Stimulated activated CD8-positive, alpha-beta memory T cell treated with anti-CD3 and anti-CD28 coated beads, Interleukin-7, amount 100 ng/mL, for 4 hours (primary cell): ENCODE measurements at regions not wholly inside any gene's neighbourhood (a gene's known extent, or its start where the extent isn't known, plus 50 kb on each side); places are given as distances from the start of the nearest gene placed in this dataset.

ENCODE experiments used
- DNase-seq, 2 donors: peaks; one replicate each; pipeline ENCODE4 v3.0.0-alpha.2; 2020; ENCODE audit warnings: low read depth in 2 of 2

DNA sequence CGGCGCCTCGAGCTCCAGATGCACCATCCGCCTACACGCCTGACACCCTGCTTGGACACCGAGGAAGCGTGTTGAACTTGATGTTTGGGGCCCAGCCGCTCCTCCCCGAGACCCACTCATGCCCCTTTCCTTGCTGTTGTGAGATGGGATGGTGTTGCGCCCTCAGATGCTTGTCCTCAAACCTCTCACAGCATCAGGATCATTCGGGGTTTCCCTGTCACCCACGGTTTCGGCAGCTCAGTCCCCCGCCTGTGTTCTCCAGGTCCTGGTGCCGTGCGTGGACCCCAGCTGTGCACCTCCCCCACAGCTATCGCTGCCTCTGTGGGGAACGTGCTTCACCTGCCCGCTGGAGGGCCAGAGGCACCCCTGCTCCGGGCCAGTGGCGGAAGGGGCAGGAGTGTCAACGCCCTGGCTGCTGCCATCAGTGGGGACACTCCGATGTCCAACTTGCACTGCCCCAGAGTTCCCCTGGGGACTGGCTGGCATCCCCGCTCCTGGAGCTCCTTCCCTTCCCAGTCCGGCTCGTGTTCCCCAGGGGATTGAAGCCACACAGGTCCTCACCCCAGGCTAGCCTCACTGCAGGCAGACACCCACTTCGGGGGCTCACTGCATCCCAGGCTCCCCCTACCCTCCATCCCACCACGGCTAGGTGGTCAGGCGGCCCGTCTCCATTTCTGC is 82.3 kb upstream of the ADRA2C start:
- DNase-seq, result no peak

DNA sequence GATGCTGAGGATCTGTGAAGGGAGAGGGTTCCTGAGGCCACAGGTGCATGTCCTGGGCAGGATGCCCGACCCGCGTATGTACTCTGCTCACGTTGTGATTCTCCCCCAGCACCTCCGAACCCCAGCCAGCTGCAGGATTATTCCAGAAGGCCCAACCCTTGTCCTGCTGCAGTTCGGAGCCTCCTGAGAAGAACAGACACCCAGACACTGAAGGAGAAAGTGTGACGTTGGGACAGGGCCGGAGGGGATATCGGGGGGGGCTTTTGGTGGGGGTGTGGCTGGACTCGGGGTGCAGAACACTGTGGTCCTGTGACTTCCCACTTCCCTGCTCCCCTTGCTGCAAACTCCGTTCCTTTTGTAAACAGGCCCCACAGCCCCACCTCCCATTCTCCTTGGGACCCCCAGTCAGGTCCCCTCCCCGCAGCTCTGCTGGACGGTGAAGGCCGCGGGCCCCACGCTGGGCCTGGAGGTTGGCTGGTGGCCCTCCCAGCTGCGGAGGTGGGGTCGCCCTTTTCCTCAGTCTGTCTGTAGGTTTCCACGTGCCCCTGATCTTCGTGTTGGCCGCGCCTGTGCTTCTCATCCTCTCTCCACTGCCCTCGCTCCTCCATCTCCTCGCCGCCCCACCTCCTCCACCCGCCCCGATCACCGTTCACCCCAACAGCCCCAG is 83.0 kb upstream of the ADRA2C start:
- DNase-seq, result no peak

DNA sequence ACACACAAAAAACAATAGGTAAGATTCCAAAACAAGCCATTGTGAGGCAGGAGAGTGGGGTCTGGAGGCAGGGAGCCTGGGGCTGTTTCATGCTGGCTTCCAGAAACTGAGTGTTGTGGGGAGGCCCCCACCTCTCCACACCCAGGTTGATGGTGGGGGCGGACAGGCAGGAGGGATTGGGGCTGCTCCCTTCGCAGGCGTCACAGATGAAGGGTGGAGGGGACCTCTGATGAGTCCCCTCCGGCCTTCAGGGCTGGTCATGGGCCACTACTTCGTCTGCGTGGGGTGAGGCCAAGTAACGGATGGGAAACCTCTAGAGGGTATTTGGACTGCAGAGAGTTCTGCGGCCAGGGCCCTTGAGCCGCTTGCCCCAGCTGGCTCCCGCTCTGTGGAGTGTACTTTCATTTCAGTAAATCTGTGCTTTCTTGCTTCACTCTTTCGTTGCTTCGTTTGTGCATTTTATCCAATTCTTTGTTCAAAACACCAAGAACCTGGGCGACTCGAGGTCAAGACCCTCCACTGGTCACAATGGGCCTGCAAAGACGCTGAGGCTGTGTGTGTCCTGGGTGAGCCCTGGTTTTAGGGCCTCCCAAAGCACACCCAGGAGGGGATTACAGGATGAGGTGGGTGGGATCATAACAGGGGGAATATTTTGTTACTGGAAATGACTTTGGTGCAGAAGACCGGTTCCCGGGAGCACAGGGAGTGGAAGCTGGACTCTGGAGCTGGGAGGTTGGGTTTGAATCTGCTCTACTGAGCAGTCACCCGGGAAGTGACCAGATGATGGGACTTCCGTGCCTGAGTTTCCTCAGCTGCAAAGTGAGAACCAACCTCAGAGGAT is 83.7 kb upstream of the ADRA2C start:
- DNase-seq, result no peak

DNA sequence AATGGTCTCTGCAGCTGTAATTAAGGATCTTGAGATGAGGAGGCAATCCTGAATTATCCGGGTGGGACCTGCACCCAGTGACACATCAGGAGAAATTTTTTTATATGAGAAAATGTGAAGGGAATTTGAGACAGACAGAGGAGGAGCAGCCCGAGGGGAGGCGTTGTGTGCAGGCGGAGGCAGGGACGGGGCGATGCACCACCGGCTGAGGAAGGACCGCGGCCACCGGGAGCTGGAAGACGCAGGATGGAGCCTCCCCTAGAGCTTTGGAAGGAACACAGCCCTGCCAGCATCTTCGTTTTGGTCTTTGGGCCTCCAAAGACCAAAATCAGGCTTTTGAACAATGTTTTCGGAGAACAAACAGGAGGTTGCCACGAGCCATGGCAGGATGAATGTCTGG is 85.0 kb upstream of the ADRA2C start:
- DNase-seq, result no peak

DNA sequence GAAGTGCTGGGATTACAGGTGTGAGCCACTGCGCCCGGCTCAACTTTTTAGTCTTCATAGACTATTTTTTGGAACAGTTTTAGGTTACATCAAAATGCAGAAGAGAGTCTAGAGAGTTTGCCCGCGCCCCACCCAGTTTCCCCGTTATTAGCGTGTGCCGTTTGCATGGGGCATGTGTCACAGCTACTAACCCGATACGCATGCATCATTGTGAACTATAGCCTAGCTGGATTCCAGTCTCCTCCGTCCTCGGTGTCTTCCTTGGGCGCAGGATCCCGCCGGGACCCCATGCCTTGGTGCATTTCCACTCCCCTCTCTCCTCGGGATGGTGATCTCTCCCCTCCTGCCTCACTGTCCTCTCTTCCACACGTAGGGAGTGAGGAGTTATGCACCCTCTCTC is 85.5 kb upstream of the ADRA2C start:
- no peak for DNase-seq

DNA sequence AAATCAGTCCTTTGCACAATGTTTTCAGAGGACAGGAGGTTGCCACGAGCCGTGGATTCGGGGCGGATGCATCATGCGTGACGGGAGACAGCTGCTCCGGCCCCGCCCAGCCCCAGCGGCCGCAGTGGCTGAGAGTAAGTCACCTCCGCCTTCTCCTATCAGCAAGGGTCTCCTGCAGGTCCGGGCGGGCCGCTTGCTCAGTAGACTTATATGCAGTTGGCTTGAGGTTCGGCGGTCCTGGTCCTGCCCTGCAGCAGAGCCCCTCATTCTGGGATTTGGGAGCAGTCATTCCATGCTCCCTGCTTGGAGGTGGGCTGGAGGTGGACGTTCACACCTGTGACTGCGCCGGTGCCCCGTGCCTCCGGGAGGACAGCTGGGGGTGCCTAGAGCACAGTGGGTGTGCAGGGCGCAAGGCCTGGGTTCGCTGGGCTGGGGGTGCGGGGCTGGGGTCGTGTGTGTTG is 86.3 kb upstream of the ADRA2C start:
- no peak for DNase-seq

DNA sequence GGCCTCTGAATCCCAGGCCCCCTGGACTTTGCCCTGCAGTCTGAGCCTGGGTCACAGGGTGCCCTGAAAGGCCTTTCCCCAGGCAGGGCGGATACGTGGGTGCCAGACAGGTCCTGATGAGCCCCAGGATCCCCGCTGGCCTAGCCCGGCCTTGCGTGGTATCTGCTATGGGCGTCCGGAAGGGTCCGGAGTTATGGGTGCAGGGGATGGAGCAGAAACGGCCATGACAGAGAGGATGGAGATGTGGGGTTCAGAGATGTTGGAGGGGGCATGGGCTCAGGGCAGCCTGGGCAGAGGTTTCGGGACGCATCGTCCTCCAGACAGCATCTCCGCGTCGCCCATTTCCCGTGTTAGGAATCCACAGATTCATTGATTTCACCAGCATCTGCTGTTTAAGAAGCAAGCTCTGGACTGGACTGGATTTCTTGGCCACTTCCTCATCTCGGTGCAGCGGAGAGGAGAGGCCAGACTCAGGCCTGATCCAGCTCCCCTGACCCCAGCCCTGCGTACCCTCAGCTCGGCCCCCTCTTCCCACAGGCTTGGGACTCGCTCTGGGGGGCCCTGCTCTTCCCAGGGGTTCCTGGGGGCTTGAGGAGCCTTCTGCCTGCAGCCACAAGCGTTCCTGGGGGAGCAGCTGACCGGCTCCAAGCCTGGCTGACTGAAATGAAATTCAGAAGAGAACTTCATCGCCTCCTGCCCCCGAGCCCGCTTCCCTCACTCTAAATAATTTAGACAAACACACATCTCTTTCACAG is 86.9 kb upstream of the ADRA2C start:
- DNase-seq, result no peak

DNA sequence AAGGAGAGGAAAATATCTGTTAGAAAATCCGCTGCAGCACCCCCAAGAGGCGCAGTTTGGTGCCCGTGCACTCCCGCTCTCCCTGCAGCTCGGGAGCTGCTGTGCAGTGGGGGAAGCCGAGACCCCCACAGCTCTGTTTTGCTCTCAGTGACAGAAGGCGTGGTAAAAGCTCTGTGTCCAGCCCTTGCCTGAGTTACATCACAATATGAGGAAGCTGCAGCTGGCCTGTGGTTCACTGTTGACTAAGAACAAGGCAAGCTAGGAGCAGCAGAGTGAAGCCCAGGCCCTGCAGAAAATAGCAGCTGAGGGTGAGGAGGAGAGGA is 88.5 kb upstream of the ADRA2C start:
- DNase-seq, result no peak

DNA sequence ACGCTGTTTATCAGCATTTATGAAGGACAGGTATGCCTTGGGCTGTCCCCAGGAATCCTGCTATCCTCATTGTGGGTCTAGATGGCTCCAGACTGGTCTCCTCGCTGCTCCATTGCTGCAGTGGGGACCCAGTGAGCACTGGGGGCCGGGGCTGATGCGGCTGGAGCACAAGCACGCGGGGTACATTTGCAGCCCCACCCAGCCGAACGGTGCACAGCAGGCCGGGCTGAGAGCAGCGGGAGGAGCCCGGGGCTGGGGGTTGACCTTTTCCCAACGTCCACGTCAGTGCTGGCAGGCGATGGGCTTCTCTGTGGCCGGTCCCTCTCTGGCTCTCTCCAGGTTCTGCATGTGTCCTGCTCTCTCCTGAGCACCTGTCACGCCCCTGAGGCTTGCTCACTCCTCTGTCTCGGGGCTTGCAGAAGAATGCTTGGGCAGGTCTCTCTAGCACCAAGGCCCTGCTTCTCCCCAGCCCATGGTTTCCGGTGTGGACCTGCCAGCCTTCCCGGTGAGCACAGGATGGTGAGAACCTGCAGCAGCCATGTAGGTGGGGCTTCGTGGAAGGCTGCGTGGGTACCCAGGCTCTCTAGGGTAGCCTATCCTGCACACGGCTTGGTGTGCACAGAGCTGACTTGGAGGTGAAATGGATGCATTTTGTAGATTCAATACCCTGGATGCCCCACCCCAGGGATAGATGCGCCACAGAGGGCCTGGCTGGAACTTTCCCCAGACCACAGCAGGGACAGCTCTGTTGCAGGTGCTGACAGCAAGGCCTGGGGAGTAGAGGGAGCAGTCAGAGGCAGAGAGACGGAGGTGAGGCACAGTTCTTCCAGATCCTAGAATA is 89.1 kb upstream of the ADRA2C start:
- DNase-seq, result no peak

DNA sequence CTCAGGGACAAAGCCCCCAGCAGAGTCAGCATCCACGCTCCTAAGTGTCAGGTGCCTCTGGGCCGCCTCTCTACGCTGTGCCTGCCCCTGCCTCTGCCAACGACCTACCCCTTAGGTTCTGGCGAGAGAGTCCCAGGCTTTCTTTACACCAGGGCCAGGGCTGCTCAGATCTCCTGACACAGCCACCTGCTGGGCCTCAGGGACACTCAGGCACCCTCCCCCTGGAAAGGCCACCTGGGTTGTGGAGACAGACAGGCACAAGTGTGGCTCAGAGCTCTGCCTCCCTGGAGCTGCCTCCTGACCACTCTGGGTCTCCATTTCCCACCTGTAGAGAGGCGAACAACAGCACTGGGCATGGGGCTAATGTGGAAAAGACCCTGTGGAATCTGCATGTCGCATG is 90.0 kb upstream of the ADRA2C start:
- DNase-seq, result no peak

DNA sequence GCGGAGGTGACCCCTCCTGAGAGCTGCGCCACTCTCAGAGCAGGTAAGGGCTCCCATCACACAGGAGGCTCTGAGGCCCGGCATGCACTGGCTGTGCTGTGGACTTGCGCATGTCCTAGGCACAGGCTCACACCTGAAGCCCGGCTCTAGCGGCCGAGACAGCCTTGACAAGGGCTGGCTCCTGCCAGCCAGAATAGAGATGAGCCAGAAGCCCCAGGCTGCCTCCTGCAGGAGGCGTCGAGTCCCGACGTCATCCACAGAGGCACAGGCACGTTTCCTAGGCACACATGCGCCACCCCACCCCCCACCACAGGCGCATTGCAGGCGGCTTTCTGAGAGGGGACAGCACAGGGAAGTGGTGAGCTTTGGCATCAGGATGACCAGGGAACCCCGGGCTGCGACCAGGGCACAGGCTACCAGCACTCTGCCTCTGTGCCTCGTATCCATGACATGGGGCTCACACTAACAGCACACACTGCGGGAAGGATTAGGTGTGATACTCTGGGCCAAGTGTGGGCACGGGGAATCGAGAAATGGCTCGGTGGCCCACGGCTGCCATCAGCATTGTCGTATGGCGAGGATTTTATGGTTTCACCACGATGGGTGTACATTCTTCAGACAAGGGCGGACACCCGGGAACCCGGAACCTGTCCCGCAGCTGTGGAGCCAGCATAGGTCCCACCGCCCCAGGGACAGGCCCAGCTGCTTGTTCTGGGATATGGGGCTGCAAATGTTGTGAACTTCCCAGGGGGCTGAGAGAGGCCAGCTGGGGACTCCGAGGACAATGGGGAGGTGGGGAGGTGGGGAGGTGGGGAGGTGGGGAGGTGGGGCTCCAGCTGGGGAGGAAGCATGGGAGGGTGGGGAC is 90.7 kb upstream of the ADRA2C start:
- DNase-seq, result no peak

DNA sequence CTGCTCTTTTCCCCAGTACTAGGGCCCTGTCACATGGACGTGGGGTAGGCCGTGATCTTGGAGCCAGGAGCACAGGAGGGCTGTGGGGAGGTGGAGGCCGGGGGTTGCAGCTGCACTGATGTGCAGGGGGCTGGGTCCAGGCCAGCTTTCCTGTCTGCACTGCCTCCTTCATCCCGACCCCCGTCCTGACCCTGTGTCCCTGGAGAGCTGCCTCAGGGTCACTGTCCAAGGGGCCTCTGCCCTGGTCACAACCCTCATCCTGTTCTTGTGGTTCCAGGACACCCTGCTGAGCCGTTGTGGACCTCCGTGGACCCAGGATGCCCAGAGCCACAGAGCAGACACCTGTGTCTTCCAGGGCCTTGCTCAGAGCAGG is 91.7 kb upstream of the ADRA2C start:
- DNase-seq, result no peak

DNA sequence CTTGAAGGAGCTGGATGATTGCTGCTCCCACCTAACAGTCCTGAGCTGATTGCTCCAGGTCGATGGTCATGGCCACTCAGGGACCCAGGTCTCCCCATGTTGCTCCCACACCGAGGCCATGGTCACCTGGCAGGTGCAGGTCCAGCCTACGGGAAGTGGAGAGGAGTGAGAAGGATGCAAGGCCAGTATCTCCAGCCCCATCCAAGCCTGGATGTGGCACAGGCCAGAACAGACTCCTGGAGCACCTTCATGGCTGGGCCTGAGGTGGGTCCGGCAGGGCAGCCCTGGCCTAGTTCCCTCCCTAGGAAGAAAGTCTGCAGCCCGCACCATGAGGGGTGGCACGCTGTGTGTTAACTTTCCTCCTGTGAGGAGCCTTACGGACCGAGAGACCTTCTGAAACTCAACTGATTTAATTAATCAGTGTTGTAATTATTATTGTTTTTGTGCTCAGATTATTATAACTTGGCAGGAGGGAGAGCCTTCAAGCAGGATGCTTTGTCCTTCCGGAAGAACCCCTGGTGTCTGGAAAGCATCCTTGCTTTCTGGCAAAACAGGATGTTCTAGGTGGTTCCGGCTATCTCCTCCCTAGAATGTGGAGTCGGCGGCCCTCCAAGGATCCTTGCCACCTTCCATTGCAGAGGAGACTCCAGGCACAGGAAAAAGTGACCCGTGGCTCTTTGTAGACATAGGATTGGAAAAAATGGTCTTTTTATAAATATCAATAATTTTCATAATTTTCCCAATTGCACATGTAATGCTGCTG is 92.3 kb upstream of the ADRA2C start:
- no peak for DNase-seq

DNA sequence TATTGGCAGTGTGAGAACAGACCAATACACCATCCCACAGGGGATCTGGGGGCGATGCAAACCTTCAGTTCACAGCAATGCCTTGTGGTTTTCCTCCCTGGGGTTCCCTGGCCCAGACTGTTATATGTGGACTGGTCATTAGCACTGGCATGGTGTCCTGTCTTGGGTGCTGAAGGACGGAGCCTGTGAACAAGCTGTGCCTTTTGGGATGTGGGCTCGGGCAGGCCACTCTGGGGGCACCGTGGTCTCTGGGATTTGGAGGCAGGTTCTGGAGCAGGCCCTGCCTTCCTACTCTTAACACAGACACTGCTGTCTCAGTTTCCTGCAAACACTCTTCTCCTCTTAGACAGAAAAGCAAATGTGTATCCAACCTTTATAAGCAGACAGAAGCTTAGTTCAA is 93.0 kb upstream of the ADRA2C start:
- DNase-seq, result no peak

DNA sequence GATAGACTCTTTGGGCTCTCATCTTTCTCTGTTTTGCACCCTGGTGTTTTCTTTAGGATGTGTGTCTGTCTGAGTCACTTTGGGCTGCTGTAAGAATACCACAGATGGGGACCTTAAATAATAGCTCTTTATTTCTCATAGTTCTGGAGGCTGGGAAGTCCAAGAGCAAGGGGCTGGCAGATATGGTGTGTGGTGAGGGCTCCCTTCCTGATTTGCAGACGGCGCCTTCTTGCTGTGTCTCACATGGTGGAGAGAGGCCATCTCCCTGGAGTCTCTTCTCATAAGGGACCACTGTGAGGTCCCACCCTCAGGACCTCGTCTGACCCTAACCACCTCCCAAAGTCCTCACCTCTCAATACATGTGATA is 93.7 kb upstream of the ADRA2C start:
- no peak for DNase-seq

DNA sequence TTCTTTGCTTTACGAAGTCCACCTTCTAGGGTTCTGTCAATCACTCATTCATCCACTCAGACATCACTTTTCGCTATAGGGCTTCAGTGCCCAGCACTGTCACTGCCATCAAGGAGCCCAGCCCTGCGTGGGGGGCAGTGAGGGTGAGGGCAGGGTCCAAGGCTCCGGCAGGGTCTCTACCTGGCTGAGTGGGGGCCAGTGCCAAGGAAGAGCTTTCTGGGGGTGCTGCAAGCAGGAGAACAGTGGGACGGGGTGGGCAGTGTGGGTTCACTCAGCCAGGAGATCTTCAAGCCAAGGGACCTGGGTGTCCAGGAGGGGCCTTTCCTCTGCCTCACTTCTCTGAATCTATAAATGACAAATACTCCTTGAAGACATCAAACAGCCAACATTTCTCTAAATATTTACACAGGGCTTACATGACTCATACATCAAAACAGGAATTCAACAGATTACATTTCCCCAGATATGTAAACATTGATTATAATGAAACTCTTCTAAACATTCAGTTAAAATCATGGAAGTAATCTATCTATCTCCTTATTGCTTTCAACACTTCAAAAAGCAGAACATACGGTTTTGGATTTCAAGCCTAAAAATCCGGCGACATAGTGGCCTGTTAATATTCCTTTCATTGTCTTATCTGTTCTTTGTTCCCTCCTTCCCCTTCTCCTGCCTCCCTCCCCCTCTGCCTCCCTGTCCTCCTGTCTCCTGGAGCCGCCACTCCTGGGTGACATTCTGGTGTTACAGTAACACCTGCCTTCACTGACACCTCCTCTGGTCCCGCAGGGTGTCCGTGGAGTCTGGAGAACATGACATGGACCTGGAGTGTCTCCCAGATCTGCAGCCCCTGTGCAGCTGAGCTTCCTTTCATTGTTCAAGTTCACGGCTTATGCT is 94.4 kb upstream of the ADRA2C start:
- DNase-seq, result no peak

DNA sequence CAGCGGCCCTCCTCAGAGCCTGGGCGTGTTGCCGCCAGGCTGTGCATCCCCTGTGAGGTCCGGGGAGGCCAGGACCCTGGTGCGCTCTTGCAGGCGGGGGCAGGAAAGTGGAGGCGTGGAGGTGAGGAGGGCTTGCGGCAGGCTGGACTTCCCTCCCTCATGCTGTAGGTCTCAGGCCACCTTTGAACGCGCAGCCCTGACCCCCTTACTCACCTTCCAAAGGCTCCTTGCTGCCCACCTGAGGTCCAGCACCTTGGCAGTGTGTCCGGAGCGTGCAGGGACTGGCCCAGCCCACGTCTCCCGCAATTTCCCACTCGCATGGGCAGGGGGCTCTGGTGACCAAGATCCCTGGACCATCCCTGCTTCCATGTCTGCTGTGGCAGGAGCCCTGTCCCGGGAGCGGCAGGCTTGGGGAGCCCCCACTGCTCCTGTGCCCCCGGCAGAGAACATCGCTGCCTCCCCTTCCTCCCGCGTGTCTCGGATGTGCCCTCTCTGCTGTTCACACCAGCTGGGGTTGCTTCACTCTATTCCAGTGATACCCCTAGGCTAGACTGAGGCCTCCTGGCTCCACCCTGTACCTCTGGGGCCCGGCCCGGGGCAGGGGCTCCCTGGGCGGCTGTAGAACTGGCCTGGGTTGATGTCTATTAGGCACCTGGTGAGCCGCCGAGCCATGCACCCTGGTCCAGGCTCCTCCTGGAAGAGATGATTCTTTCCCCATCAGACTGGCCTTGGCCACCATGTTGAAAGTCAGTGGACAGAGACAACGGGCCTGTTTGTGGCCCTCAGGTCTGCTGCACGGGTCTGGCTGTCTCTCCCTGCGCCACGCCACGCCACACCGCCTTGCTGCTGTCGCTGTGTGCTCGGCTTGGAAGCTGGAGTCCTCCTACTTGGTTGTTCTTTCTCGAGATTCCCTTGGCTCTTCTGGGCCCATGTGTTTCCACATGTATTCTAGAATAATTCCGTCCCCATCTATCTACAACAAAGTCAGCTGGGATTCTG is 95.4 kb upstream of the ADRA2C start:
- no peak for DNase-seq
